ENCODE measurements at regions not wholly inside any gene's neighbourhood (a gene's known extent, or its start where the extent isn't known, plus 50 kb on each side); places are given as distances from the start of the nearest gene placed in this dataset.
"Not testable (repeated sequence)": the region's sequence is repeated elsewhere in the genome, so short reads cannot be mapped to it uniquely, and the experiment has no call there.

DNA sequence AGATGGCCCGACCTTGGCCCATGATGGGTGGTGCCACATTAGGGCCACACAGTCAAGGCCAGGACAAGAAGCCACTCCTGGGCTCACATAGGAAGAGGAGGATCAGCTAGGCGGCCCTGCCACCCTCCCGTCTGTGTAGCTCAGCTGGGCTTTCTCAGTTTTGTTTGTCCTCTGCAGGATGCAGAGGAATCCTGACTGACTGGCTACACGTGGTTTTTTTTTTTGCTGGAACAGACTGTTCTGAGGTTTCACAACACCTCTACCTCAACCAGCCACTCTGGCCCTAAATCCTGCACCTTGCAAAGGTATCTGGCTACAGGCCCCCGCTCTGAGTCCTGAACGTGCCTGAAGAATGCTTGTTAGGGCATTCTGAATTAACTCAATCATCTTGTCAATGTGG, 88.3 kb upstream of the MSX2 start:
- no peak for DNase-seq (ENCODE audit: low read depth)

DNA sequence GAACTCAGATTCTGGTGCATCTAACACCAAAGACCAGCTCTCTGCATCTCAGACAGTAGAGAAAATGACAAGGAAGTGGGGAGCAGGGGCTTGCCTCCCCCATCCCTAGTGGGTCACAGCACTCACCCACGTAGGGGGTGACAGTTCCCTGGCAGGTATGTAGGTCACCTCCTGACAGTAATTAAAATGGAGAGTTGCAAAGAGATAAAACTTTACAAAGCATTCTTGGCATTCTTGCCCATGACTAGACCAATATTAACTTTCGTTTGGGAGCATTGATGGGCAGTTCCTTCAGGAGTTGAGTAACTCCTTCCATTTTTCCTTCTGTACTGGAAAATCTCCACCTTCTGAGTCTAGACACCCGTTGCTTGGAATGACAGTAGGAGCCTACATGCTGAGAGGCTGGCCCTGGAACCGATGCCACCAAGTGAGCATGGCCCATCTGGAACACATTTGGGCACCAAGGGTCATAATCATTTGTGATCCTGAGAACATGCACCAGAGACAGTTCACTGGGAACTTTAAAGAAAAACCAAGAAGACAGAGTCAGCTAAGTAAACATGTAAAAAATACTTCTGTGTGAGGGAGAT, 81.5 kb upstream of the MSX2 start:
- no peak for DNase-seq (ENCODE audit: low read depth)

GRCh38 chr5:174644436-174644835, 79.9 kb upstream of the MSX2 start:
- no peak for DNase-seq (ENCODE audit: low read depth)

GRCh38 chr5:174644923-174645322, 79.5 kb upstream of the MSX2 start:
- DNase-seq (ENCODE audit: low read depth): no peak

GRCh38 chr5:174645677-174646076, 78.7 kb upstream of the MSX2 start:
- no peak for DNase-seq (ENCODE audit: low read depth)

GRCh38 chr5:174648618-174649017, 75.8 kb upstream of the MSX2 start:
- not testable (repeated sequence) for DNase-seq (ENCODE audit: low read depth)

DNA sequence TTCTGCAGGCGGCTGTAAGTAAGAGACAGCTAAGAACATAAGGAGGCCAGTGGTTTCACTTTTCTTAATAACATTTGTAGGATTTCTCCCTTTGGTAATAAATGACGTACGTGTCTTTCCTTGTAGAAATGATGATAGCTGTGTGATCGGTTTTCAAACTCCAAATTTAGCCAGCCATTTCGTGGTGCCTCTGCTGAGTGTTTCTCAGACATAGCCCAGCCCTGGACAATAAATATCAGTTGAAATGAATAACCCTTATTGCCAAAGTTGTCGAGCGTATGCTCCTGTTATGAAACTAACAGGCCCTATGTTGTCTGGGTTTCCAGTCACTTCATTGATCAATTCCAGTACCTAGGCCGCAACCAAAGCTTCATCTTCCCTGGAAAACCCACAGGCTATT, 75.0 kb upstream of the MSX2 start:
- DNase-seq (ENCODE audit: low read depth): no peak

GRCh38 chr5:174654442-174654841, 69.9 kb upstream of the MSX2 start:
- no peak for DNase-seq (ENCODE audit: low read depth)

GRCh38 chr5:174655351-174655750, 69.0 kb upstream of the MSX2 start:
- no peak for DNase-seq (ENCODE audit: low read depth)

- no peak for DNase-seq (ENCODE audit: low read depth)
Observed at GRCh38 chr5:174664180-174664850, 60.1 kb upstream of the MSX2 start.

DNA sequence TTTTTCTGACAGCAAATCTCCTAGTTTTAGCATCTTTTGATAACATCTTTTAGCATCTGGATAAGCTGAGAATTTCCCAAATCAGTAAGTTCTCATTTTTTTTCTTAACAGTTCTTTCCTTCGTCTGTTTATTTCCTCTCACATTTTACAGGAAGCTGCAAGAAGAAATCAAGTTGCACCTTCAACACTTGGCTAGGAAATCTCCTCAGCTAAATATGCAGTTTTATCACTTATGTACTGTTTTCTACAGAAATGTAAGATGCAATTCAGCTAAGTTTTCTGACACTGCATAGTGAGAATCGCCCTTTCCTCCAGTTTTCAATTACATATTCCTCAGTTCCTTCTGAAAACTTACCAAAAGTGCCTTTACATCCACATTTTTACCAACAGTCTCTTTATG, 59.0 kb upstream of the MSX2 start:
- no peak for DNase-seq (ENCODE audit: low read depth)

GRCh38 chr5:174667526-174667925, 56.9 kb upstream of the MSX2 start:
- DNase-seq (ENCODE audit: low read depth): no peak

- no peak for DNase-seq (ENCODE audit: low read depth)
Observed at GRCh38 chr5:174668349-174668748, 56.0 kb upstream of the MSX2 start.

All from stimulated activated CD8-positive, alpha-beta memory T cell treated with anti-CD3 and anti-CD28 coated beads, Interleukin-15, amount 100 ng/mL, for 24 hours (primary cell).